Loucy (cell line): ENCODE measurements at regions not wholly inside any gene's neighbourhood (a gene's known extent, or its start where the extent isn't known, plus 50 kb on each side); places are given as distances from the start of the nearest gene placed in this dataset.

Source experiments
- H2AFZ ChIP-seq: fragments of 200-600 bp; sonication (generic); 2 replicates; pipeline ENCODE4 v1.6.0; 2016; ENCODE audit warnings: antibody characterized with exemption, mild to moderate bottlenecking, low read length, moderate library complexity
- H3F3A ChIP-seq: fragments of 200-600 bp; 2 replicates; pipeline ENCODE4 v1.6.0; 2016; ENCODE audit warnings: antibody characterized with exemption, low read depth, mild to moderate bottlenecking
- H3K27me3 ChIP-seq: fragments of 200-600 bp; sonication (generic); 2 replicates; pipeline ENCODE4 v1.6.1; 2014; ENCODE audit warnings: low read length, mild to moderate bottlenecking; ENCODE audit not compliant: insufficient read depth, poor library complexity, severe bottlenecking
- H3K36me3 ChIP-seq: fragments of 200-600 bp; sonication (generic); 2 replicates; pipeline ENCODE4 v1.6.1; 2016; ENCODE audit warnings: low read length; ENCODE audit not compliant: insufficient read depth
- H3K4me1 ChIP-seq: fragments of 200-600 bp; sonication (generic); 2 replicates; pipeline ENCODE4 v1.5.1; 2014; ENCODE audit warnings: low read length, mild to moderate bottlenecking; ENCODE audit not compliant: insufficient read depth, poor library complexity, severe bottlenecking
- H3K4me2 ChIP-seq: fragments of 200-600 bp; sonication (generic); 2 replicates; pipeline ENCODE4 v1.6.0; 2014; ENCODE audit warnings: antibody characterized with exemption, low read length, low read depth, mild to moderate bottlenecking; ENCODE audit not compliant: poor library complexity, severe bottlenecking
- H3K4me3 ChIP-seq: fragments of 200-600 bp; sonication (generic); 2 replicates; pipeline ENCODE4 v1.5.1; 2014; ENCODE audit warnings: low read length, mild to moderate bottlenecking, mixed read lengths; ENCODE audit not compliant: poor library complexity, severe bottlenecking
- H3K79me2 ChIP-seq: fragments of 200-600 bp; sonication (generic); 2 replicates; pipeline ENCODE4 v1.6.1; 2014; ENCODE audit warnings: low read length; ENCODE audit not compliant: insufficient read depth
- H3K9ac ChIP-seq: fragments of 200-600 bp; sonication (generic); 2 replicates; pipeline ENCODE4 v1.6.0; 2014; ENCODE audit warnings: mild to moderate bottlenecking, low read depth, low read length, moderate library complexity; ENCODE audit not compliant: poor library complexity, severe bottlenecking
- H3K9me2 ChIP-seq: fragments of 200-600 bp; sonication (generic); replicated peaks from 2 replicates; pipeline ENCODE4 v1.6.1; 2016; ENCODE audit warnings: low read depth, low read length, mixed read lengths
- H3K9me3 ChIP-seq: fragments of 200-600 bp; sonication (generic); 2 replicates; pipeline ENCODE4 v1.6.1; 2014; ENCODE audit warnings: mild to moderate bottlenecking, antibody characterized with exemption, low read length, low read depth; ENCODE audit not compliant: insufficient read depth
- H4K20me1 ChIP-seq: fragments of 200-600 bp; sonication (generic); 2 replicates; pipeline ENCODE4 v1.6.0; 2014; ENCODE audit warnings: antibody characterized with exemption, low read length, mild to moderate bottlenecking; ENCODE audit not compliant: insufficient read depth, poor library complexity, severe bottlenecking
- EZH2phosphoT487 ChIP-seq: fragments of 200-600 bp; IDR thresholded peaks from 2 replicates; pipeline ENCODE4 v1.6.1; 2018; ENCODE audit warnings: antibody characterized with exemption, mild to moderate bottlenecking, moderate library complexity, borderline replicate concordance
- TF ChIP-seq, protein P1 (sequence below): fragments of 200-600 bp; sonication (generic); conservative IDR thresholded peaks from 2 replicates; pipeline ENCODE4 v1.5.1; 2014; ENCODE audit warnings: mild to moderate bottlenecking, antibody characterized with exemption, low read length

GRCh38 chr15:24607636-24608035, 67.9 kb upstream of the NPAP1 start:
- Histone ChIP-seq H3K9me2 (no peaks in the 10 kb centered on the region), H3K4me1 (no peaks in the 10 kb centered on the region), H3K4me3 (no peak overlapping the region), H4K20me1 (no peaks in the 10 kb centered on the region), H3K79me2 (no peaks in the 10 kb centered on the region), H2AFZ (no peak overlapping the region), H3F3A (no peaks in the 10 kb centered on the region), H3K9me3 (no peaks in the 10 kb centered on the region), H3K27me3 (no peaks in the 10 kb centered on the region), H3K4me2 (no peak overlapping the region), H3K9ac (no peak overlapping the region), H3K36me3 (no peaks in the 10 kb centered on the region)
- TF ChIP-seq EZH2phosphoT487, result no peak
- TF ChIP-seq, protein P1, sequence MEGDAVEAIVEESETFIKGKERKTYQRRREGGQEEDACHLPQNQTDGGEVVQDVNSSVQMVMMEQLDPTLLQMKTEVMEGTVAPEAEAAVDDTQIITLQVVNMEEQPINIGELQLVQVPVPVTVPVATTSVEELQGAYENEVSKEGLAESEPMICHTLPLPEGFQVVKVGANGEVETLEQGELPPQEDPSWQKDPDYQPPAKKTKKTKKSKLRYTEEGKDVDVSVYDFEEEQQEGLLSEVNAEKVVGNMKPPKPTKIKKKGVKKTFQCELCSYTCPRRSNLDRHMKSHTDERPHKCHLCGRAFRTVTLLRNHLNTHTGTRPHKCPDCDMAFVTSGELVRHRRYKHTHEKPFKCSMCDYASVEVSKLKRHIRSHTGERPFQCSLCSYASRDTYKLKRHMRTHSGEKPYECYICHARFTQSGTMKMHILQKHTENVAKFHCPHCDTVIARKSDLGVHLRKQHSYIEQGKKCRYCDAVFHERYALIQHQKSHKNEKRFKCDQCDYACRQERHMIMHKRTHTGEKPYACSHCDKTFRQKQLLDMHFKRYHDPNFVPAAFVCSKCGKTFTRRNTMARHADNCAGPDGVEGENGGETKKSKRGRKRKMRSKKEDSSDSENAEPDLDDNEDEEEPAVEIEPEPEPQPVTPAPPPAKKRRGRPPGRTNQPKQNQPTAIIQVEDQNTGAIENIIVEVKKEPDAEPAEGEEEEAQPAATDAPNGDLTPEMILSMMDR, result no peak

- no peak overlapping the region for H3K4me2 ChIP-seq
- H3K9ac ChIP-seq, result no peak overlapping the region
- TF ChIP-seq EZH2phosphoT487, result no peak
- TF ChIP-seq, protein P1, result no peak
- no peaks in the 10 kb centered on the region for H3K27me3 ChIP-seq
- H3K9me3 ChIP-seq, result peaks cover 5% of the 10 kb centered on the region; the same call in 1 of the 2 replicates
- H2AFZ ChIP-seq, result no peak overlapping the region
- no peaks in the 10 kb centered on the region; the same call in 1 of the 2 replicates for H3K9me2 ChIP-seq
- no peak overlapping the region for H3K4me3 ChIP-seq
- no peaks in the 10 kb centered on the region for H4K20me1 ChIP-seq
- no peaks in the 10 kb centered on the region for H3K4me1 ChIP-seq
- no peaks in the 10 kb centered on the region for H3K36me3 ChIP-seq
- no peaks in the 10 kb centered on the region for H3K79me2 ChIP-seq
- H3F3A ChIP-seq, result no peaks in the 10 kb centered on the region
Observed at GRCh38 chr15:24617646-24618045, 57.9 kb upstream of the NPAP1 start.

DNA sequence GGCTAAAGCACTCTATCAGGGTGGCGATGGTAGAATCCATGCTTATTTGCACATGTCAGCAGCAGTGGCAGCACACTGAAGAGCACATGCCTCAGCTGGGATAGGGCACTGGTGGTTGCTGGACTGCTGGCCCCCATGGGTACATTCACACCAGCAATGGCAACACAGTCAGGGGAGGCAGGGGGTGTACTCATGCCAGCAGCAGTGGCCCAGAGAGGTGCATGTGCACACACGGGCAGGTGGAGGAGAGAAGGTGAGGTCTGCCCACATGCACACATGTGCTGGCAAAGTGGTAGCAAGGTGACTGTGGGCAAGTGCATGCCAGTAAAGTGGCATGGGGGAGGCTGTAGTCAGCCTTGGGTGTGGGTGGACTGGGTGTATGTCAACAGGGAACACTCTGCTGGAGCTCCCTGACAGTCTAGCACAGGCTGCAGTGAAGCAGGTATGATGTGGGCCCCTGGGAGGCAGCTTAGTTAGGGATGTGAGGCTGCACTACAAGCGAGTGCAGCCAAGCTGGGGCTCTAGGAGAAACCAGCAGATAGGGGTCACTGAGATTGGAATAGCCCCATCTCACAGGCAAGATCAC, 53.9 kb upstream of the NPAP1 start:
- no peak overlapping the region for H2AFZ ChIP-seq
- no peaks in the 10 kb centered on the region; the same call in 1 of the 2 replicates for H3K9me2 ChIP-seq
- no peaks in the 10 kb centered on the region for H3K27me3 ChIP-seq
- H4K20me1 ChIP-seq, result no peaks in the 10 kb centered on the region
- no peak overlapping the region for H3K9ac ChIP-seq
- H3F3A ChIP-seq, result no peaks in the 10 kb centered on the region
- H3K4me3 ChIP-seq, result no peak overlapping the region
- no peak overlapping the region for H3K4me2 ChIP-seq
- TF ChIP-seq, protein P1, result no peak
- no peak for TF ChIP-seq EZH2phosphoT487
- no peaks in the 10 kb centered on the region for H3K36me3 ChIP-seq
- no peaks in the 10 kb centered on the region for H3K79me2 ChIP-seq
- no peaks in the 10 kb centered on the region for H3K4me1 ChIP-seq
- H3K9me3 ChIP-seq, result peaks cover 5% of the 10 kb centered on the region; the same call in 1 of the 2 replicates
